ENCODE measurements at regions not wholly inside any gene's neighbourhood (a gene's known extent, or its start where the extent isn't known, plus 50 kb on each side); places are given as distances from the start of the nearest gene placed in this dataset.
A peak's percentile ranks its signal among the peaks of the same experiment; 100 is the strongest.

- Mint-ChIP-seq H3K27me3 (ENCODE audit: low read depth) (no peaks in the 10 kb centered on the region), H3K4me1 (peaks cover 10% of the 10 kb centered on the region), H3K9me3 (no peaks in the 10 kb centered on the region), H3K27ac (ENCODE audit: unreplicated experiment) (peak overlapping the region; percentile 73), H3K4me3 (no peak overlapping the region), H3K36me3 (ENCODE audit: low read depth) (no peaks in the 10 kb centered on the region)
- no peak for DNase-seq (ENCODE audit: low read depth, low spot score)
- TF ChIP-seq CTCF (conservative IDR thresholded peaks at IDR 0.05), result no peak
These were observed 116.3 kb upstream of the SCN7A start for GRCh38 chr2:166610180-166610912.

- no peak overlapping the region for H3K27ac Mint-ChIP-seq (ENCODE audit: unreplicated experiment)
These were observed 115.3 kb upstream of the SCN7A start for GRCh38 chr2:166609183-166609959.

GRCh38 chr2:166607880-166608279, 113.8 kb upstream of the SCN7A start:
- Mint-ChIP-seq H3K27me3 (ENCODE audit: low read depth) (no peaks in the 10 kb centered on the region), H3K27ac (ENCODE audit: unreplicated experiment) (no peak overlapping the region), H3K4me1 (no peaks in the 10 kb centered on the region), H3K36me3 (ENCODE audit: low read depth) (no peaks in the 10 kb centered on the region), H3K4me3 (no peak overlapping the region), H3K9me3 (no peaks in the 10 kb centered on the region)
- DNase-seq (ENCODE audit: low read depth, low spot score), result no peak
- no peak for TF ChIP-seq CTCF (conservative IDR thresholded peaks at IDR 0.05)

More at GRCh38 chr2:166609183-166609959, 115.3 kb upstream of the SCN7A start:
- Mint-ChIP-seq H3K9me3 (no peaks in the 10 kb centered on the region), H3K4me1 (peaks cover 6% of the 10 kb centered on the region), H3K36me3 (ENCODE audit: low read depth) (no peaks in the 10 kb centered on the region), H3K4me3 (no peak overlapping the region), H3K27me3 (ENCODE audit: low read depth) (no peaks in the 10 kb centered on the region)
- no peak for DNase-seq (ENCODE audit: low read depth, low spot score)
- no peak for TF ChIP-seq CTCF (conservative IDR thresholded peaks at IDR 0.05)

- Mint-ChIP-seq H3K27ac (ENCODE audit: unreplicated experiment) (no peak overlapping the region), H3K4me1 (no peaks in the 10 kb centered on the region), H3K4me3 (no peak overlapping the region), H3K36me3 (ENCODE audit: low read depth) (peaks cover 10% of the 10 kb centered on the region), H3K27me3 (ENCODE audit: low read depth) (no peaks in the 10 kb centered on the region), H3K9me3 (peaks cover 15% of the 10 kb centered on the region)
- TF ChIP-seq CTCF (conservative IDR thresholded peaks at IDR 0.05), result no peak
- no peak for DNase-seq (ENCODE audit: low read depth, low spot score)
These were observed 99.4 kb upstream of the SCN7A start for GRCh38 chr2:166593403-166593802.

GRCh38 chr2:166592750-166593149, 98.7 kb upstream of the SCN7A start:
- Mint-ChIP-seq H3K36me3 (ENCODE audit: low read depth) (peaks cover 10% of the 10 kb centered on the region), H3K9me3 (peaks cover 15% of the 10 kb centered on the region), H3K27ac (ENCODE audit: unreplicated experiment) (no peak overlapping the region), H3K4me1 (no peaks in the 10 kb centered on the region), H3K4me3 (no peak overlapping the region), H3K27me3 (ENCODE audit: low read depth) (no peaks in the 10 kb centered on the region)
- no peak for TF ChIP-seq CTCF (conservative IDR thresholded peaks at IDR 0.05)
- no peak for DNase-seq (ENCODE audit: low read depth, low spot score)
